NCI-H2029 treated with DMSO at 0.1 percent for 48 hours (cell line): ENCODE measurements at regions not wholly inside any gene's neighbourhood (a gene's known extent, or its start where the extent isn't known, plus 50 kb on each side); places are given as distances from the start of the nearest gene placed in this dataset.

ENCODE experiments used
- DNase-seq: peaks from one replicate; lab custom pipeline; 2025; lab: John Stamatoyannopoulos, UW

- DNase-seq, result no peak
Measured at GRCh38 chr9:13716601-13717321, 437.3 kb upstream of the MPDZ start.

- DNase-seq, result no peak
Measured at GRCh38 chr9:13716090-13716489, 436.6 kb upstream of the MPDZ start.

GRCh38 chr9:13715430-13715829 is 435.9 kb upstream of the MPDZ start:
- DNase-seq, result no peak

GRCh38 chr9:13707612-13708576 is 428.4 kb upstream of the MPDZ start:
- DNase-seq, result no peak

GRCh38 chr9:13705918-13706317 is 426.4 kb upstream of the MPDZ start:
- no peak for DNase-seq

- no peak for DNase-seq
Measured at GRCh38 chr9:13705373-13705772, 425.9 kb upstream of the MPDZ start.

GRCh38 chr9:13690595-13690994 is 411.1 kb upstream of the MPDZ start:
- DNase-seq, result no peak

- DNase-seq, result no peak
Measured at GRCh38 chr9:13689925-13690324, 410.4 kb upstream of the MPDZ start.

- DNase-seq, result no peak
Measured at GRCh38 chr9:13688990-13689600, 409.6 kb upstream of the MPDZ start.

GRCh38 chr9:13688223-13688989 is 408.9 kb upstream of the MPDZ start:
- DNase-seq, result no peak

GRCh38 chr9:13684656-13685055 is 405.2 kb upstream of the MPDZ start:
- no peak for DNase-seq

GRCh38 chr9:13677801-13678200 is 398.3 kb upstream of the MPDZ start:
- no peak for DNase-seq

- DNase-seq, result no peak
Measured at GRCh38 chr9:13675638-13676000, 396.1 kb upstream of the MPDZ start.

GRCh38 chr9:13674926-13675637 is 395.6 kb upstream of the MPDZ start:
- no peak for DNase-seq

GRCh38 chr9:13673348-13673747 is 393.9 kb upstream of the MPDZ start:
- DNase-seq, result no peak

- no peak for DNase-seq
Measured at GRCh38 chr9:13665418-13666066, 386.1 kb upstream of the MPDZ start.

GRCh38 chr9:13661014-13661413 is 381.5 kb upstream of the MPDZ start:
- no peak for DNase-seq

- no peak for DNase-seq
Measured at GRCh38 chr9:13651969-13652663, 372.6 kb upstream of the MPDZ start.

GRCh38 chr9:13651526-13651925 is 372.0 kb upstream of the MPDZ start:
- no peak for DNase-seq

- peak; percentile 26 for DNase-seq
Measured at GRCh38 chr9:13648676-13649075, 369.2 kb upstream of the MPDZ start.
